ENCODE measurements at regions not wholly inside any gene's neighbourhood (a gene's known extent, or its start where the extent isn't known, plus 50 kb on each side); places are given as distances from the start of the nearest gene placed in this dataset.
"Not testable (repeated sequence)": the region's sequence is repeated elsewhere in the genome, so short reads cannot be mapped to it uniquely, and the experiment has no call there.

DNA sequence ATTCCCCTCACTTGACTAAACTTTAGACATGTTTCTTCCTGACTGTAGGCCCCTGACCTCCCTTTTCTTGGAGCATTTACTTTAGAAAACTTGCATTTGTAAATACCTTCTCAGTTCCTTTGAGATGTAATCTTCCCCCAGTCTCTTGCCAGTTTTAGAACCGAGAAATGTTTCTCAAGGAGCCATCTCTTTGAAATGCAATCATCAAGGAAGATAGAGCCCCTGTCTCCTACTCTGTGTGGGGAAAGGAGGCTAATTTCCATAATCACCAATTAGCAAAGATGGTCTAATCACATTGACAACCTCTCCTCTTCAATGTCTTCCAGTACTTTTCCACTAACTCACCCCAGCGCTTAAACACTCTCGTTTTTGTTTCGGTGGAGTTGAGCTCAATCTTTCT, 70.0 kb upstream of the SMIM30 start:
- FAIRE-seq (no peak), DNase-seq (ENCODE audit: insufficient read length, low spot score) (no peak)

DNA sequence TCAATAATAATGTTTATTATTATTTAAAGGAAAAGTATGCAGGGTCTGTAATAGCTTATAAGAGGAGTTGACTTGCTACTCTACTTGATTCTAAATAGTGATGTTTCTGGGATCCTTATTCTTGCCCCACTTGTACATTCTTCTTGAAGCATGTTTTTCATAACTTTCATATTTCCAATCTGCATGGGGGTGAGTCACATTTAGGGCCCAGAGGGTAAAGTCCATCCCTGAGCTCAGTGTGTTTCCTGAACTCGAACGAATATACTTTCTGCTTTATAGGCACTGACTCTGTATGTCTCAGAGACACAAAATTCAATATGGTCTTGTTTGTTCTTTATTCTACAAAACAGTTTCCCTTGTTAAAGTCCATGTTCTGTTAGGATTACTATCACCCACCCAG, 61.0 kb upstream of the SMIM30 start:
- DNase-seq (ENCODE audit: insufficient read length, low spot score), result no peak
- no peak for FAIRE-seq

DNA sequence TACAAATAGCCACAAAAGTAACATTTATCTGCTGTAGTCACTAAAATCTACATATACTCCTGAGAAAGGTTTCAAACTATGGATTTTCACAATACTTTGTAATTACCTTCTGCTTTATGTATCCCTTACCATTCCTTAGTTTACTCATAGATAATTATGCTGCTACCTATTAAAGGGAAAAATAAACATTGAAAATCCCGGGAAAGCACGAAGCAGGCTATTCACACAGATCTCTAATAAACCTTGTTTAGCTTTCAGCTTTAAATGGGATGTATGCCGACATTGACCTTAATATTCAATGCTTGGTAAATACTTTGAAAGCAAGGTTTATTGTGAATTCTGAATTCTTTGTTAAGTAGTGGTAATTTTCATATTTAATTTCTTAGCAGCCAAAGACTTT, 58.5 kb upstream of the SMIM30 start:
- FAIRE-seq (no peak), DNase-seq (ENCODE audit: insufficient read length, low spot score) (no peak)

DNA sequence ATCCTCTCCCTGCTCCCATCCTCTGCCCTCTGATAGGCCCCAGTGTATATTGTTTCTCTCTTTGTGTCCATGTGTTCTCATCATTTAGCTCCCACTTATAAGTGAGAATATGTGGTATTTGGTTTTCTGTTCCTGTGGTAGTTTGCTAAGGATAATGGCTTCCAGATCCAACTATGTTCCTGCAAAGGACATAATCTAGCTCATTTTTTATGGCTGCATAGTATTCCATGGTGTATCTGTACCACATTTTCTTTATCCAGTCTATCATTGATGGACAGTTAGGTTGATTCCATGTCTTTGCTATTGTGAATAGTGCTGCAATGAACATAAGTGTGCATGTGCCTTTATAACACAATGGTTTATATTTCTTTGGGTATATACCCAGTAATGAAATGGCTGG, 57.8 kb upstream of the SMIM30 start:
- FAIRE-seq; DNase-seq (ENCODE audit: insufficient read length, low spot score): not testable (repeated sequence)

DNA sequence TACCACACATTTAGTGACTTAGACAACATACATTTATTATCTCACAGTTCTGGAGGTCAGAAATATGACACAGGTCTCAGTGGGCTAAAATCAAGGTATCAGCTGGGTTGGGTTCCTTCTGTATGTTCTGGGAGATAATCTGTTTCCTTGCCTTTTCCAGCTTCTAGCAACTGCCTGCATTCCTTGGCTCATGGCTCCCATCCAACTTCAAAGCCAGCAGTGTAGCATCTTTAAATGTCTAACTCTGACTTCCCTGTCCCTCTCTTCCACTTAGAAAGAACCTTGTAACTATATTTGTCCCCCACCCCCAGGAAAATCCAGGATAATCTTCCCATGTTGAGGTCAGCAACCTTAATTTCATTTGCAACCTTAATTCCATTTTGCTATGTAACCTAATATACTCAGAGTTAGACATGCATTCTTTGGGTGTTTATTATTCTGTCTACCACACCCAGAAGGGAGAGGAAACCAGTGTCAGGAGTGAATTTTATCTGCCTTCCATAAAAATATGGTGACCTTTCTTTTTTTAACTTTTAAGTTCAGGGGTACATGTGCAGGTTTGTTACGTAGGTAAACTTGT, 57.3 kb upstream of the SMIM30 start:
- DNase-seq (ENCODE audit: insufficient read length, low spot score) (no peak), FAIRE-seq (no peak)

DNA sequence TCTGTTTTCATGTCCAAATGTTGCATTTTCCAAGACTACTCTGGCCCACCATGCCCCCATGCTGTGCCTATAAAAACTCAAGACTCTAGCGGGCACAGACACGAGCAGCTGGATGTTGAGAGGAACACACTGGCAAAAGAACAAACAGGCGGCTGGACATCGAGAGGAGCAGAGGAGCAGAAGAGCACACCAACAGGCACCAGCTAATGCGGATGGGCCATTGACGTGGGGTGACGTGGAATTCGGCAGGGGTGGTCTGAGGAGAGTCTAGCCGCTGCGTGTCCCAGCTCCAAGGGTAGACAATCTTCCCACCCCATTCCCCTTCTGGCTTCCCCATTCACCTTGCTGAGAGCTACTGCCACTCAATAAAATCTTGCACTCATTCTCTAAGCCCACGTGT, 54.4 kb upstream of the SMIM30 start:
- no peak for FAIRE-seq
- DNase-seq (ENCODE audit: insufficient read length, low spot score), result no peak

DNA sequence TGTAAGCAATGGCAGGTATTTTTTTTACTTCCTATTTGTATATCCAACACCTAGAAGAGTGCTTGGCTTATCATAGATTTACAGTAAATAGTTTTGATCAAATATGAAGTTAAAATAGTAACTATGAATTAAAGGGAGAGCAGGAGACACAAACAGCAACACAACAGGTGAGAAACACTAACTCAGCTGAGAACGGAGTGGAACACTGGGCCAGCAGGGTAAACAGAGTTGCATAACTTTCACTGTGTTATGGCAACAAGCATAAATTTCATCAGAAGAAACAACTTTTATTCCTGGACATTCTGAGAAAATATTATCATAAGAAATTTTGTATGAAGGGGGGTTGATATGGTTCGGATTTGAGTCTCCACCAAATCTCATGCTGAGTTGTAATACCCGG, 52.2 kb upstream of the SMIM30 start:
- FAIRE-seq (no peak), DNase-seq (ENCODE audit: insufficient read length, low spot score) (no peak)

Measured in HTR-8/SVneo (cell line).